ENCODE measurements at regions not wholly inside any gene's neighbourhood (a gene's known extent, or its start where the extent isn't known, plus 50 kb on each side); places are given as distances from the start of the nearest gene placed in this dataset.

DNA sequence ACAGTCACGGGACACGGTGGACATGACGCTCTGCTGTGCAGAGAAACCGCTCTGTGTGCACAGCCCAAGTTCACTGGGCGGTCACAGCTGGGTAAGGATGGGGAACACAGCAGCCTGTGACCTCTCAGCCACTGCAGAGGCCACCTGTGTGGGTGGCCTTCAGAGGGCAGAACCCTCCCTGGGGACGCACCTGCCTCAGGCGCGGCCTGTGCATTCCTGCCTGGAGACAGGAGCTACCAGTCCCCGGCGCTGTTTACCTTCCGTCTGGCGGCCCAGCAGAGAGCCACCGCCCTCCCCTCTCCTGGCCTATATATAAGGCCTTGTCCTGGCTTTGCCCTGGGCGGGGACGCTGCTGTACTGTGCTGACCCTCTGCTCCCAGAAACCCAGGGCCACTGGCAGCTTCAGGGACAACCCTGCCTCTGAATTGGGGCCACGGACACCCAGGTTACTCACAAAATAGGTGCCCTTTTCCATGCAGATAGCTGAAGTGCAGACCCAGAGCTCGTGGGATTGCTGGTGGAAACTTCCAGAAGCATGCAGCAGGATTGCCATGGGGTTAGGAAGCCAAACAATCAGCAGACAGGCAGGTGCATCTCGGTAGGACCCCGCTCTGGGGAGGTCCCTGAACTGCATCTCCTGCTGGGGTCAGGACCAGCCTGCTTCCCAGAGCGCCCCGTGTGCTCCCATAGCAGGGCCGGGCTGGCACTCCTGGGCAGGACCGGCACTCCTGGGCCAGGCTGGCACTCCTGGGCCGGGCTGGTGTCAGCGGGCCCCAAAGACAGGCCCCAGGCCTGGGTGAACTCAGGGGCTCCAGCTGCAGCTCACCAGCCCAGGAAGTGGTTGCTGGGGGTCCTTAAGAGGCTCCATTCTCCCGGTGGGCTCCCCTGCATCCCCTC lies 83.6 kb downstream of the SIK1 start:
- H3K9me3 ChIP-seq: no peaks in the 10 kb centered on the region
- peaks cover 9% of the 10 kb centered on the region for H3K27me3 ChIP-seq
- H3K36me3 ChIP-seq: no peaks in the 10 kb centered on the region
- no peak overlapping the region for H3K4me3 ChIP-seq (ENCODE audit: low read depth in 1 of 2, low read length in 1 of 2)
- no peak for TF ChIP-seq CTCF (IDR thresholded peaks at IDR 0.05)
- H3K27ac ChIP-seq: no peak overlapping the region
- H3K4me1 ChIP-seq (ENCODE audit: control insufficient read depth in 1 of 2, insufficient read depth in 1 of 2, low read depth in 1 of 2, low read length in 1 of 2): peaks cover 0 to 9% of the 10 kb centered on the region in 2 experiments

DNA sequence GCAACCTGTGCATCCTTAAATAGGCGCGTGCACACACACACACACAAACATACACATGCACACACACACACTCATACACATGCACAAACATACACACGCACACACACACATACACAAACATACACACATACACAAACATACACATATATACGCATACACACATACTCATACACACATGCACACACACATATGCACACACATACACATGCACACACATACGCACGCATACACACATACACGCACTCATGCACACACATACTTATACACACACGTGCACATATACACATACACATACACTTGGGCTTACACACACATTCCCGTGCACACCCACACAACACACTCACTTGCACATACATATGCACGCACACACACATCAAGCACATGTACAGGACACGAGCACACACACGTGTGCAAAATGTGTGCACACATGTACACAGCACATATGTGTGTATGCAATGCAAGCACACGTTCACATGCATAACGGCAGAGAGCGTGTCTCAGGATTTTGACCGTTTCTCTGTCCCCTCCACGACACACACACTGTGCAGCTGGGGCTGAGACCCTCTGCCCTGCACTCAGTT lies 84.5 kb downstream of the SIK1 start:
- Histone ChIP-seq H3K9me3 (no peaks in the 10 kb centered on the region), H3K4me1 (ENCODE audit: control insufficient read depth in 1 of 2, insufficient read depth in 1 of 2, low read depth in 1 of 2, low read length in 1 of 2) (peaks cover 0 to 9% of the 10 kb centered on the region in 2 experiments), H3K36me3 (no peaks in the 10 kb centered on the region), H3K4me3 (ENCODE audit: low read depth in 1 of 2, low read length in 1 of 2) (no peak overlapping the region), H3K27ac (no peak overlapping the region), H3K27me3 (peaks cover 9% of the 10 kb centered on the region)
- TF ChIP-seq CTCF (IDR thresholded peaks at IDR 0.05): no peak

- Histone ChIP-seq H3K36me3 (no peaks in the 10 kb centered on the region), H3K27me3 (peaks cover 9% of the 10 kb centered on the region), H3K4me1 (ENCODE audit: control insufficient read depth in 1 of 2, insufficient read depth in 1 of 2, low read depth in 1 of 2, low read length in 1 of 2) (peaks cover 0 to 9% of the 10 kb centered on the region in 2 experiments), H3K27ac (no peak overlapping the region), H3K4me3 (ENCODE audit: low read depth in 1 of 2, low read length in 1 of 2) (no peak overlapping the region), H3K9me3 (no peaks in the 10 kb centered on the region)
- no peak for TF ChIP-seq CTCF (IDR thresholded peaks at IDR 0.05)
Observed at GRCh38 chr21:43341378-43342161, 85.4 kb downstream of the SIK1 start.

GRCh38 chr21:43340491-43341377 lies 86.2 kb downstream of the SIK1 start:
- peaks cover 5% of the 10 kb centered on the region for H3K27me3 ChIP-seq
- H3K4me3 ChIP-seq (ENCODE audit: low read depth in 1 of 2, low read length in 1 of 2): no peak overlapping the region
- peaks cover 0 to 3% of the 10 kb centered on the region in 2 experiments for H3K4me1 ChIP-seq (ENCODE audit: control insufficient read depth in 1 of 2, insufficient read depth in 1 of 2, low read depth in 1 of 2, low read length in 1 of 2)
- no peak for TF ChIP-seq CTCF (IDR thresholded peaks at IDR 0.05)
- no peak overlapping the region for H3K27ac ChIP-seq
- no peaks in the 10 kb centered on the region for H3K36me3 ChIP-seq
- no peaks in the 10 kb centered on the region for H3K9me3 ChIP-seq

- TF ChIP-seq CTCF (IDR thresholded peaks at IDR 0.05): no peak
- Histone ChIP-seq H3K27ac (no peak overlapping the region), H3K4me1 (ENCODE audit: control insufficient read depth in 1 of 2, insufficient read depth in 1 of 2, low read depth in 1 of 2, low read length in 1 of 2) (no peaks in the 10 kb centered on the region), H3K36me3 (no peaks in the 10 kb centered on the region), H3K9me3 (no peaks in the 10 kb centered on the region), H3K4me3 (ENCODE audit: low read depth in 1 of 2, low read length in 1 of 2) (no peak overlapping the region), H3K27me3 (no peaks in the 10 kb centered on the region)
Observed at GRCh38 chr21:43339668-43340067, 87.3 kb downstream of the SIK1 start.

All from neutrophil (primary cell).